ENCODE measurements at regions not wholly inside any gene's neighbourhood (a gene's known extent, or its start where the extent isn't known, plus 50 kb on each side); places are given as distances from the start of the nearest gene placed in this dataset.

- no peak overlapping the region for H3K18ac ChIP-seq (ENCODE audit: low read length)
- H3K4me2 ChIP-seq (ENCODE audit: insufficient read depth, low read length, poor library complexity, severe bottlenecking), result no peak overlapping the region
- H3K27me3 ChIP-seq (ENCODE audit: control insufficient read depth in 3 of 3, insufficient read depth in 3 of 3, low read depth in 1 of 3, low read length in 3 of 3), result no peaks in the 10 kb centered on the region
- no peaks in the 10 kb centered on the region for H3K9me3 ChIP-seq (replicated peaks in 1 of 2; ENCODE audit: control insufficient read depth in 2 of 2, insufficient read depth in 1 of 2, low read depth in 1 of 2, low read length in 2 of 2)
- DNase-seq (ENCODE audit: low spot score), result no peak
- no peak overlapping the region for H2BK5ac ChIP-seq (ENCODE audit: low read length)
- no peaks in the 10 kb centered on the region for H3K79me1 ChIP-seq (ENCODE audit: low read depth, low read length)
- H2BK120ac ChIP-seq (ENCODE audit: low read depth, low read length), result no peak overlapping the region
- H2BK12ac ChIP-seq (ENCODE audit: low read length), result no peak overlapping the region
- H2AFZ ChIP-seq (ENCODE audit: low read length), result no peak overlapping the region
- no peaks in the 10 kb centered on the region for H3K36me3 ChIP-seq (replicated peaks in 1 of 2; ENCODE audit: control insufficient read depth in 2 of 2, insufficient read depth in 2 of 2, low read length in 2 of 2)
- no peak overlapping the region for H4K8ac ChIP-seq (ENCODE audit: low read depth, low read length)
- H3K4me3 ChIP-seq (ENCODE audit: low read length in 2 of 2), result no peak overlapping the region
- H2BK15ac ChIP-seq (ENCODE audit: low read length), result no peak overlapping the region
- H3K9ac ChIP-seq (ENCODE audit: low read depth, low read length, poor library complexity), result no peak overlapping the region
- H3K14ac ChIP-seq (ENCODE audit: low read length), result no peak overlapping the region
- no peak overlapping the region for H4K91ac ChIP-seq (ENCODE audit: low read depth, low read length, poor library complexity)
- H3K4ac ChIP-seq (ENCODE audit: low read length), result no peak overlapping the region
- peaks cover 0 to 3% of the 10 kb centered on the region in 2 donors for H3K4me1 ChIP-seq (ENCODE audit: control insufficient read depth in 2 of 2, insufficient read depth in 1 of 2, low read depth in 1 of 2, low read length in 2 of 2)
- no peak overlapping the region for H2AK5ac ChIP-seq (ENCODE audit: low read depth, low read length)
- no peak overlapping the region for H3K23ac ChIP-seq (ENCODE audit: low read depth, low read length, poor library complexity)
- H3K27ac ChIP-seq (replicated peaks; ENCODE audit: low read length), result no peak overlapping the region
These were observed 344.1 kb downstream of the NPIPA8 start for GRCh38 chr16:17992416-17992815.

GRCh38 chr16:17989255-17989654 lies 347.3 kb downstream of the NPIPA8 start:
- Histone ChIP-seq H3K4me2 (ENCODE audit: insufficient read depth, low read length, poor library complexity, severe bottlenecking) (no peak overlapping the region), H2BK5ac (ENCODE audit: low read length) (no peak overlapping the region), H2AK5ac (ENCODE audit: low read depth, low read length) (no peak overlapping the region), H2BK15ac (ENCODE audit: low read length) (no peak overlapping the region), H3K4me1 (ENCODE audit: control insufficient read depth in 2 of 2, insufficient read depth in 1 of 2, low read depth in 1 of 2, low read length in 2 of 2) (peaks cover 0 to 3% of the 10 kb centered on the region in 2 donors), H3K36me3 (replicated peaks in 1 of 2; ENCODE audit: control insufficient read depth in 2 of 2, insufficient read depth in 2 of 2, low read length in 2 of 2) (no peaks in the 10 kb centered on the region), H3K9me3 (replicated peaks in 1 of 2; ENCODE audit: control insufficient read depth in 2 of 2, insufficient read depth in 1 of 2, low read depth in 1 of 2, low read length in 2 of 2) (no peaks in the 10 kb centered on the region), H3K27me3 (ENCODE audit: control insufficient read depth in 3 of 3, insufficient read depth in 3 of 3, low read depth in 1 of 3, low read length in 3 of 3) (no peaks in the 10 kb centered on the region), H3K9ac (ENCODE audit: low read depth, low read length, poor library complexity) (no peak overlapping the region), H3K4ac (ENCODE audit: low read length) (no peak overlapping the region), H4K91ac (ENCODE audit: low read depth, low read length, poor library complexity) (no peak overlapping the region), H3K23ac (ENCODE audit: low read depth, low read length, poor library complexity) (no peak overlapping the region), H3K27ac (replicated peaks; ENCODE audit: low read length) (no peak overlapping the region), H3K14ac (ENCODE audit: low read length) (no peak overlapping the region), H2BK12ac (ENCODE audit: low read length) (no peak overlapping the region), H3K18ac (ENCODE audit: low read length) (no peak overlapping the region), H3K79me1 (ENCODE audit: low read depth, low read length) (no peaks in the 10 kb centered on the region), H4K8ac (ENCODE audit: low read depth, low read length) (no peak overlapping the region), H3K4me3 (ENCODE audit: low read length in 2 of 2) (no peak overlapping the region), H2AFZ (ENCODE audit: low read length) (no peak overlapping the region), H2BK120ac (ENCODE audit: low read depth, low read length) (no peak overlapping the region)
- WGBS, 2 donors (ENCODE audit: extremely low coverage in 2 of 2, insufficient read length in 2 of 2, insufficient replicate concordance in 1 of 2), result no CpG with 5 or more reads among the region's 4 CpGs
- no peak for DNase-seq (ENCODE audit: low spot score)

DNA sequence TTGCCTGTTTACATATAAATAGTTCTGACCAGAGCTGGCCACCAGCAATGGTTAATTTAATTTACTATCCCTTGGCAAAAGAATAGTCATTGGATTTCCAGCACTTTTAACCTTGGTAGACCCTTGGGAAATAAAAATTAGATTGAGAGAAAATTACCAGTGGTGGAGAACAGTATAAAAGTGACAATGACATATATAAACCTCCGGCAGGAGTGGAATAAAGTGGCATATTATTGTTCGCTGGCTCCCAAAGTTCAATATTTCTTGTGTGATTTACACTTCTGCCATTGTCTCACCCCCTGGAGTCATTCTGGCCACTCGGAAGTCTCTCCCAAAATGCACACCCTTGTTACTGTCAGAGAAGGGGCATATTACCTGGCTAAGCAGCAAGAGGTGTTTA lies 347.7 kb downstream of the NPIPA8 start:
- H3K36me3 ChIP-seq (replicated peaks in 1 of 2; ENCODE audit: control insufficient read depth in 2 of 2, insufficient read depth in 2 of 2, low read length in 2 of 2), result no peaks in the 10 kb centered on the region
- no peak overlapping the region for H4K91ac ChIP-seq (ENCODE audit: low read depth, low read length, poor library complexity)
- DNase-seq (ENCODE audit: low spot score), result no peak
- no peak overlapping the region for H2BK15ac ChIP-seq (ENCODE audit: low read length)
- no peaks in the 10 kb centered on the region for H3K9me3 ChIP-seq (replicated peaks in 1 of 2; ENCODE audit: control insufficient read depth in 2 of 2, insufficient read depth in 1 of 2, low read depth in 1 of 2, low read length in 2 of 2)
- H2BK5ac ChIP-seq (ENCODE audit: low read length), result no peak overlapping the region
- WGBS, 2 donors (ENCODE audit: extremely low coverage in 2 of 2, insufficient read length in 2 of 2, insufficient replicate concordance in 1 of 2), result no CpG with 5 or more reads among the region's 3 CpGs
- H3K27ac ChIP-seq (replicated peaks; ENCODE audit: low read length), result no peak overlapping the region
- no peak overlapping the region for H3K4me2 ChIP-seq (ENCODE audit: insufficient read depth, low read length, poor library complexity, severe bottlenecking)
- H3K79me1 ChIP-seq (ENCODE audit: low read depth, low read length), result no peaks in the 10 kb centered on the region
- H2AK5ac ChIP-seq (ENCODE audit: low read depth, low read length), result no peak overlapping the region
- no peak overlapping the region for H4K8ac ChIP-seq (ENCODE audit: low read depth, low read length)
- no peak overlapping the region for H3K23ac ChIP-seq (ENCODE audit: low read depth, low read length, poor library complexity)
- no peak overlapping the region for H2BK120ac ChIP-seq (ENCODE audit: low read depth, low read length)
- H3K4me3 ChIP-seq (ENCODE audit: low read length in 2 of 2), result no peak overlapping the region
- H3K14ac ChIP-seq (ENCODE audit: low read length), result no peak overlapping the region
- no peaks in the 10 kb centered on the region for H3K27me3 ChIP-seq (ENCODE audit: control insufficient read depth in 3 of 3, insufficient read depth in 3 of 3, low read depth in 1 of 3, low read length in 3 of 3)
- no peak overlapping the region for H2AFZ ChIP-seq (ENCODE audit: low read length)
- H3K4me1 ChIP-seq (ENCODE audit: control insufficient read depth in 2 of 2, insufficient read depth in 1 of 2, low read depth in 1 of 2, low read length in 2 of 2), result peaks cover 0 to 3% of the 10 kb centered on the region in 2 donors
- H3K9ac ChIP-seq (ENCODE audit: low read depth, low read length, poor library complexity), result no peak overlapping the region
- no peak overlapping the region for H3K4ac ChIP-seq (ENCODE audit: low read length)
- no peak overlapping the region for H2BK12ac ChIP-seq (ENCODE audit: low read length)
- no peak overlapping the region for H3K18ac ChIP-seq (ENCODE audit: low read length)

DNA sequence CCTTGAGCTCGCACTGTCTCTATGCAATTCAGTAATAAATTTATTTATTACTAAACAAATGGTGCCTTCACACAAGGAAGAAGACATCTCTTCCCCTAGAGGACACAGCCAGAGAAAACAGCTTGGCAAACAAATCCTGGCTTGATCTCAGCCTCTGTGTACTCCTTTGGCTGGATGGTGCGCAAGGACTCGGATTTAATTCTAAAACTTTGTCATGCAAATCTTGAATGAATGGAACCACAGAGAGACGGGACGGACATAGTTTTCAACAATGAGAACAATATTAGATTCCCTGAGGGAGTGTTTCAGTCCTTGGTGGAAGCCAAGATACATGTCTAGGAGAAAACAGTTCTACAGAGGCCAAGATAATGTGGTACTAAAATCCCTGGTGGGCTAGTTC lies 349.5 kb downstream of the NPIPA8 start:
- no peaks in the 10 kb centered on the region for H3K79me1 ChIP-seq (ENCODE audit: low read depth, low read length)
- no peaks in the 10 kb centered on the region for H3K27me3 ChIP-seq (ENCODE audit: control insufficient read depth in 3 of 3, insufficient read depth in 3 of 3, low read depth in 1 of 3, low read length in 3 of 3)
- no peak overlapping the region for H4K91ac ChIP-seq (ENCODE audit: low read depth, low read length, poor library complexity)
- H2BK120ac ChIP-seq (ENCODE audit: low read depth, low read length), result no peak overlapping the region
- H3K18ac ChIP-seq (ENCODE audit: low read length), result no peak overlapping the region
- no peak overlapping the region for H2AK5ac ChIP-seq (ENCODE audit: low read depth, low read length)
- no peak overlapping the region for H3K23ac ChIP-seq (ENCODE audit: low read depth, low read length, poor library complexity)
- no peak overlapping the region for H3K4ac ChIP-seq (ENCODE audit: low read length)
- H3K27ac ChIP-seq (replicated peaks; ENCODE audit: low read length), result no peak overlapping the region
- no peak overlapping the region for H3K9ac ChIP-seq (ENCODE audit: low read depth, low read length, poor library complexity)
- H4K8ac ChIP-seq (ENCODE audit: low read depth, low read length), result no peak overlapping the region
- no peaks in the 10 kb centered on the region for H3K9me3 ChIP-seq (replicated peaks in 1 of 2; ENCODE audit: control insufficient read depth in 2 of 2, insufficient read depth in 1 of 2, low read depth in 1 of 2, low read length in 2 of 2)
- no peak overlapping the region for H3K4me2 ChIP-seq (ENCODE audit: insufficient read depth, low read length, poor library complexity, severe bottlenecking)
- H2BK12ac ChIP-seq (ENCODE audit: low read length), result no peak overlapping the region
- no peak overlapping the region for H2BK5ac ChIP-seq (ENCODE audit: low read length)
- peaks cover 0 to 3% of the 10 kb centered on the region in 2 donors for H3K4me1 ChIP-seq (ENCODE audit: control insufficient read depth in 2 of 2, insufficient read depth in 1 of 2, low read depth in 1 of 2, low read length in 2 of 2)
- no peak for DNase-seq (ENCODE audit: low spot score)
- no peak overlapping the region for H2AFZ ChIP-seq (ENCODE audit: low read length)
- H3K4me3 ChIP-seq (ENCODE audit: low read length in 2 of 2), result no peak overlapping the region
- H3K14ac ChIP-seq (ENCODE audit: low read length), result no peak overlapping the region
- H3K36me3 ChIP-seq (replicated peaks in 1 of 2; ENCODE audit: control insufficient read depth in 2 of 2, insufficient read depth in 2 of 2, low read length in 2 of 2), result no peaks in the 10 kb centered on the region
- no CpG with 5 or more reads among the region's 5 CpGs for WGBS, 2 donors (ENCODE audit: extremely low coverage in 2 of 2, insufficient read length in 2 of 2, insufficient replicate concordance in 1 of 2)
- no peak overlapping the region for H2BK15ac ChIP-seq (ENCODE audit: low read length)

All from neuronal stem cell (in vitro differentiated cells).